IMR-90 (cell line): ENCODE measurements at regions not wholly inside any gene's neighbourhood (a gene's known extent, or its start where the extent isn't known, plus 50 kb on each side); places are given as distances from the start of the nearest gene placed in this dataset.

Experiments
- ATAC-seq: fragments of 200-7000 bp; cut with Tn5 transposase; 2 replicates; pipeline ENCODE4 v1.9.1; 2020; ENCODE audit warnings: low read depth, mild to moderate bottlenecking, moderate library complexity
- BruUV-seq: library from RNA; stranded (reverse); fragments of 400-500 nt; replicated peaks from 2 replicates; lab custom pipeline; 2021; lab: Mats Ljungman, UMichigan
- CTCF ChIA-PET: fragments of 300-600 bp; formaldehyde crosslinking; extraction: SDS; loops from one replicate; lab custom pipeline; 2021; ENCODE audit warnings: antibody characterized with exemption; lab: Yijun Ruan, JAX
- POLR2A ChIA-PET: fragments of 300-600 bp; sonication (Branson Sonifier 250); formaldehyde crosslinking; loops from one replicate; lab custom pipeline; 2022; ENCODE audit warnings: antibody characterized with exemption; ENCODE audit not compliant: unreplicated experiment; lab: Charles Lee
- DNase-seq: peaks from one replicate; pipeline ENCODE4 v3.0.0; 2013
- H2AFZ ChIP-seq: replicated peaks from 2 replicates; pipeline ENCODE3; 2013; ENCODE audit warnings: low read length, mild to moderate bottlenecking; ENCODE audit not compliant: poor library complexity
- H2AK5ac ChIP-seq: 2 replicates; pipeline ENCODE4 v1.6.1; 2013; ENCODE audit warnings: low read depth, low read length, inconsistent platforms
- H2AK9ac ChIP-seq: replicated peaks from 2 replicates; pipeline ENCODE3; 2013; ENCODE audit warnings: mild to moderate bottlenecking, low read depth, low read length, moderate library complexity; ENCODE audit not compliant: poor library complexity
- H2BK120ac ChIP-seq: 2 replicates; pipeline ENCODE4 v1.6.1; 2013; ENCODE audit warnings: low read depth, low read length, inconsistent platforms
- H2BK15ac ChIP-seq: 3 replicates; pipeline ENCODE4 v1.6.1; 2013; ENCODE audit warnings: low read depth, low read length, inconsistent platforms
- H2BK20ac ChIP-seq: 2 replicates; pipeline ENCODE4 v1.6.1; 2013; ENCODE audit warnings: low read depth, mild to moderate bottlenecking, inconsistent platforms, low read length, moderate library complexity
- H2BK5ac ChIP-seq: 2 replicates; pipeline ENCODE4 v1.6.1; 2013; ENCODE audit warnings: mild to moderate bottlenecking, low read depth, low read length, inconsistent platforms; ENCODE audit not compliant: poor library complexity, severe bottlenecking
- H3K14ac ChIP-seq: replicated peaks from 2 replicates; pipeline ENCODE4 v1.6.1; 2013; ENCODE audit warnings: low read depth, low read length, inconsistent platforms
- H3K18ac ChIP-seq: 2 replicates; pipeline ENCODE4 v1.6.1; 2013; ENCODE audit warnings: low read depth, low read length, control low read depth
- H3K23ac ChIP-seq: 2 replicates; pipeline ENCODE4 v1.6.1; 2013; ENCODE audit warnings: low read depth, low read length, inconsistent platforms
- H3K27ac ChIP-seq: 2 replicates; pipeline ENCODE4 v1.5.1; 2013; ENCODE audit warnings: mild to moderate bottlenecking, control low read depth, low read length; ENCODE audit not compliant: insufficient read depth
- H3K27me3 ChIP-seq: 2 replicates; pipeline ENCODE4 v1.6.1; 2013; ENCODE audit warnings: low read length; ENCODE audit not compliant: control insufficient read depth, insufficient read depth
- H3K36me3 ChIP-seq: 2 replicates; pipeline ENCODE4 v1.6.1; 2013; ENCODE audit warnings: low read length, mixed read lengths; ENCODE audit not compliant: control insufficient read depth, insufficient read depth
- H3K4ac ChIP-seq: 2 replicates; pipeline ENCODE4 v1.6.1; 2013; ENCODE audit warnings: low read depth, low read length, inconsistent platforms
- H3K4me1 ChIP-seq: 2 replicates; pipeline ENCODE4 v1.6.1; 2013; ENCODE audit warnings: low read length, mixed read lengths; ENCODE audit not compliant: control insufficient read depth, insufficient read depth
- H3K4me2 ChIP-seq: 2 replicates; pipeline ENCODE4 v1.6.1; 2013; ENCODE audit warnings: low read depth, mild to moderate bottlenecking, control low read depth, low read length, moderate library complexity
- H3K4me3 ChIP-seq: 2 replicates; pipeline ENCODE4 v1.5.1; 2013; ENCODE audit warnings: low read depth, mild to moderate bottlenecking, control low read depth, low read length, moderate library complexity; ENCODE audit not compliant: insufficient read depth
- H3K56ac ChIP-seq: 2 replicates; pipeline ENCODE4 v1.6.1; 2013; ENCODE audit warnings: low read length, inconsistent platforms; ENCODE audit not compliant: insufficient read depth; ENCODE audit errors: extremely low read depth
- H3K79me1 ChIP-seq, 2 experiments: 2 replicates each; pipeline ENCODE4 v1.6.1; 2013; ENCODE audit warnings: low read length in 2 of 2, inconsistent platforms in 1 of 2, low read depth in 1 of 2
- H3K9ac ChIP-seq: 2 replicates; pipeline ENCODE4 v1.6.1; 2013; ENCODE audit warnings: low read depth, low read length, control low read depth
- H3K9me1 ChIP-seq: 2 replicates; pipeline ENCODE4 v1.6.1; 2013; ENCODE audit warnings: low read length, inconsistent platforms; ENCODE audit not compliant: insufficient read depth
- H3K9me3 ChIP-seq: 2 replicates; pipeline ENCODE4 v1.6.1; 2013; ENCODE audit warnings: low read length; ENCODE audit not compliant: control insufficient read depth, insufficient read depth
- H4K20me1 ChIP-seq: 2 replicates; pipeline ENCODE4 v1.6.1; 2013; ENCODE audit warnings: low read length, inconsistent platforms; ENCODE audit not compliant: insufficient read depth
- H4K5ac ChIP-seq: 2 replicates; pipeline ENCODE4 v1.6.1; 2013; ENCODE audit warnings: mild to moderate bottlenecking, low read depth, low read length, control low read depth
- H4K8ac ChIP-seq, 2 experiments: 2 replicates each; pipeline ENCODE4 v1.6.1; 2013; ENCODE audit warnings: low read depth in 2 of 2, low read length in 2 of 2, control low read depth in 1 of 2, inconsistent platforms in 1 of 2
- H4K91ac ChIP-seq: 2 replicates; pipeline ENCODE4 v1.6.1; 2013; ENCODE audit warnings: low read depth, low read length, inconsistent platforms; ENCODE audit not compliant: insufficient read depth
- CEBPB ChIP-seq: IDR thresholded peaks from 2 replicates; pipeline ENCODE4 v1.6.1; 2012; ENCODE audit warnings: low read depth, low read length, improper control_type of control experiment
- MXI1 ChIP-seq: IDR thresholded peaks from 2 replicates; pipeline ENCODE4 v1.6.1; 2012; ENCODE audit warnings: low read depth, mild to moderate bottlenecking, low read length, moderate library complexity, borderline replicate concordance
- POLR2A ChIP-seq: IDR thresholded peaks from 2 replicates; pipeline ENCODE4 v1.6.1; 2012; ENCODE audit warnings: mild to moderate bottlenecking, low read depth, low read length
- RCOR1 ChIP-seq: IDR thresholded peaks from 2 replicates; pipeline ENCODE4 v1.6.1; 2012; ENCODE audit warnings: mild to moderate bottlenecking, low read length, improper control_type of control experiment; ENCODE audit not compliant: insufficient replicate concordance
- RFX5 ChIP-seq: IDR thresholded peaks from 2 replicates; pipeline ENCODE4 v1.8.0; 2012; ENCODE audit warnings: low read depth, mild to moderate bottlenecking, low read length, moderate library complexity
- WGBS, 2 experiments: methylation state at CpG; one replicate each; pipeline versions ENCODE4 v1.1.5 to v1.1.7; 2013; ENCODE audit warnings: missing lambda C conversion rate in 2 of 2; ENCODE audit not compliant: insufficient read length in 1 of 2; ENCODE audit errors: extremely low coverage in 2 of 2; 5-methylcytosine and 5-hydroxymethylcytosine counted together
- dilution Hi-C: fragments of 300-500 bp; cut with HindIII; formaldehyde crosslinking; loops from one replicate; pipeline ENCODE4 v1.14.3; 2018; ENCODE audit warnings: low sequenced_read_pairs; ENCODE audit not compliant: unreplicated experiment
- in situ Hi-C: fragments of 300-500 bp; cut with MboI; formaldehyde crosslinking; loops from 3 replicates; pipeline ENCODE4 v1.14.3; 2019; ENCODE audit warnings: low sequenced_read_pairs, inconsistent platforms, mixed read lengths
- intact Hi-C: fragments of 100-400 bp; cut with micrococcal nuclease; formaldehyde crosslinking; loops from 2 replicates; pipeline ENCODE4 v1.10.0; 2022
- TF ChIP-seq, protein P1 (sequence below): fragments of 150-350 bp; IDR thresholded peaks from 2 replicates; pipeline ENCODE4 v1.6.1; 2017; ENCODE audit warnings: mild to moderate bottlenecking, antibody characterized with exemption, low read length, low read depth

DNA sequence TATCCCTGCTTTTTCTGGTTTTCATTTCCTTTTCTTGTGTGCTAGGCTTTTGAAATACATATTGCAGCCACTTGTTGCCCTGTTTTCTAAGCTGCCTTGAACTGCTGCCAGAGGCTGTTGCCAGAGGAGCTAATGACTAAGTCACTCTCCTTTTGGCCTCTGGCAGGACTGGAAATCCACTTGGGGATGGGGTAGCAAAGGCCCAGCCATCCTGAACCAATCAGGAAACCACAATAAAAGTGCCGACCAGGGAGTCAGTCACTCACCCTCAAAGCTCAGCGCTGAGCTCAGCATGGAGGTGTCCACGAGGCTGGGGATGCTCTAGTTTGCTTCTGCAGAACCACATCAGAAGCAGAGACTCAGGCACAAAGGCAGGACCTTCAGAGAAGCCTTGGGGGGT is 813.0 kb downstream of the DHX35 start:
- H3K4ac ChIP-seq = no peak overlapping the region
- in situ Hi-C loops = no loop called here
- H3K14ac ChIP-seq = no peak overlapping the region
- H4K5ac ChIP-seq = no peak overlapping the region
- H3K27me3 ChIP-seq = no peaks in the 10 kb centered on the region
- no peaks in the 10 kb centered on the region for H3K9me1 ChIP-seq
- no peaks in the 10 kb centered on the region for H3K9me3 ChIP-seq
- intact Hi-C loops = no loop called here
- H4K20me1 ChIP-seq = no peaks in the 10 kb centered on the region
- no peak overlapping the region for H2BK15ac ChIP-seq
- ATAC-seq = no peak
- H2BK20ac ChIP-seq = no peak overlapping the region
- H4K8ac ChIP-seq = no peak overlapping the region
- H2AK9ac ChIP-seq = no peak overlapping the region
- H2BK5ac ChIP-seq = no peak overlapping the region
- no peak overlapping the region for H3K23ac ChIP-seq
- no peaks in the 10 kb centered on the region for H3K4me1 ChIP-seq
- H3K4me3 ChIP-seq = no peak overlapping the region
- H3K4me2 ChIP-seq = no peak overlapping the region
- no TSS peak for BruUV-seq
- no peak overlapping the region for H3K56ac ChIP-seq
- ChIA-PET POLR2A (no interaction called here), CTCF (no interaction called here)
- no peak overlapping the region for H4K91ac ChIP-seq
- H3K27ac ChIP-seq = no peak overlapping the region
- H2AFZ ChIP-seq = no peak overlapping the region
- no peak overlapping the region for H3K9ac ChIP-seq
- DNase-seq = no peak
- dilution Hi-C loops = no loop called here
- no peak for TF ChIP-seq CEBPB
- no peak for TF ChIP-seq RCOR1
- TF ChIP-seq POLR2A = no peak
- TF ChIP-seq RFX5 = no peak
- TF ChIP-seq, protein P1, sequence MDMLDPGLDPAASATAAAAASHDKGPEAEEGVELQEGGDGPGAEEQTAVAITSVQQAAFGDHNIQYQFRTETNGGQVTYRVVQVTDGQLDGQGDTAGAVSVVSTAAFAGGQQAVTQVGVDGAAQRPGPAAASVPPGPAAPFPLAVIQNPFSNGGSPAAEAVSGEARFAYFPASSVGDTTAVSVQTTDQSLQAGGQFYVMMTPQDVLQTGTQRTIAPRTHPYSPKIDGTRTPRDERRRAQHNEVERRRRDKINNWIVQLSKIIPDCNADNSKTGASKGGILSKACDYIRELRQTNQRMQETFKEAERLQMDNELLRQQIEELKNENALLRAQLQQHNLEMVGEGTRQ = no peak
- TF ChIP-seq MXI1 = no peak
- H2BK120ac ChIP-seq = no peak overlapping the region
- H3K18ac ChIP-seq = no peak overlapping the region
- no peak overlapping the region for H2AK5ac ChIP-seq
- WGBS, 2 experiments = no CpG with 5 or more reads among the region's 3 CpGs
- no peaks in the 10 kb centered on the region for H3K79me1 ChIP-seq
- no peaks in the 10 kb centered on the region for H3K36me3 ChIP-seq
